ENCODE measurements at regions not wholly inside any gene's neighbourhood (a gene's known extent, or its start where the extent isn't known, plus 50 kb on each side); places are given as distances from the start of the nearest gene placed in this dataset.

- TF ChIP-seq CTCF (IDR thresholded peaks at IDR 0.05; ENCODE audit: borderline replicate concordance, insufficient read depth, low read depth, low read length) = no peak
- H3K4me3 ChIP-seq (ENCODE audit: low read depth, low read length) = no peak overlapping the region
Observed at GRCh38 chr14:104298458-104298857, 160.1 kb downstream of the KIF26A start.

- no peak overlapping the region for H3K4me3 ChIP-seq (ENCODE audit: low read depth, low read length)
- no peak for TF ChIP-seq CTCF (IDR thresholded peaks at IDR 0.05; ENCODE audit: borderline replicate concordance, insufficient read depth, low read depth, low read length)
Observed at GRCh38 chr14:104299993-104300761, 161.8 kb downstream of the KIF26A start.

DNA sequence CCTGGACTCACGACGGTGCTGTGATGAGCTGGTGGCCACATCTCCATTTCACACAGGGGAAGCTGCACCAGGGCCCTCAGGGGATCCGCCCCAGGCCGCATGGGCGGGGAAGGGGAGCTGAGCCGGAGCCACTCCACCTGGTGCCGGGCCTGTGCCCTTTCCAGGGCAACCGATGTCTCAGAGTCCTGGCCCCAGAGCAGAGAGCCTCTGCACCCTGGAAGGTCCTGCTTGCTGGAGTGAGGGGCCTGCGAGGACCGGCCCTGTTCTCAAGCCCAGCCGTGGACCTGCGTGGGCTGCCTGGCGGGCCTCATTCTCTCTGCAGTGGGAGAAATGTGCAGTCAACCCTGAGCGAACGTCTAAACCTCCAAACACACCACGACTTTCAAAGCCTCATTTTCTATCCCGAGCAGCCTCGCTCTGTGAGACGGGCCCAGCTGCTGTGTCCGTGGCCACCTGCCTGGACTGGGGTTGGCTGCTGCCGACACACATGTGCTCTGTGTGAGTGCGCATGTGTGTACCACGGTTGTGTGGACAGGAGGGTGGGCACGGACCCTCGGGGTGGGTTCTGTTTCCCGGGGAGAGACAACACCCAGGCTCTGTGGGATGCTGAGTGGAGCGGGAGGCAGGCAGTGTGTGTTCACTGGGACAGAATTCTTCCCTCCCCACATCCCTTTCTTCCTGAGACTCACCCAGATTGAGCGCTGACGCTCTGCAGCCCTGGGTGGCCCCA lies 163.5 kb downstream of the KIF26A start:
- TF ChIP-seq CTCF (IDR thresholded peaks at IDR 0.05; ENCODE audit: borderline replicate concordance, insufficient read depth, low read depth, low read length) = no peak
- H3K4me3 ChIP-seq (ENCODE audit: low read depth, low read length) = no peak overlapping the region

DNA sequence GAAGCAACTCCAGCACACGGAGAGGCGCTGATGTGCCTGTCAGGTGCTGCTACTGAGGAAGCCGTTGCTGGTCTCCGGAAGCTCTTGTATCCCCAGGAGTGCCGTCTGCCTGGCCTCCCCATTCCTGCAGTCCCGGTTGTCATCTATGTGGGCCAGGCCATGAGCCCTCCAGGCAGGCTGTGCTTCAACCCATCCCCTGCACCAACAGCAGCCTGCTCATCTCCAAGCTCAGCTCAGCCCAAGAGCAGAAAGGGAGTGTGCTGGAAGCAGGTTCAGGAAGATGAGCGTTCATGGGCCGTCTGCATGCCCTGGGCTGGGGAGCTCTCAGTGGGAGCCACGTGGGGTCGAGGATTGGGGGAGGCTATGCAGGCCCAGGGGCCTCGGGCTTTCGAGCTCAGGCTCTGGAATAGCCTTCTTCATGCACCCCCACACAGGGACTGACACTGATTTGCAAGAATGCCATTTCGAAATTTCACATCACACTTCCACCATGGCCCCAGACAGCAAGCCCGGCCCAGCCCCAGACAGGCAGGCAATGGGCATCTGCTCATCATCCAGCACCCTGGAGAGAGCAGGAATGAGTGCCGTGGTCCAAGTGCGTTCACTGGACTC lies 164.5 kb downstream of the KIF26A start:
- no peak overlapping the region for H3K4me3 ChIP-seq (ENCODE audit: low read depth, low read length)
- TF ChIP-seq CTCF (IDR thresholded peaks at IDR 0.05; ENCODE audit: borderline replicate concordance, insufficient read depth, low read depth, low read length) = no peak

GRCh38 chr14:104303705-104304425 lies 165.5 kb downstream of the KIF26A start:
- H3K4me3 ChIP-seq (ENCODE audit: low read depth, low read length) = no peak overlapping the region
- TF ChIP-seq CTCF (IDR thresholded peaks at IDR 0.05; ENCODE audit: borderline replicate concordance, insufficient read depth, low read depth, low read length) = no peak

- H3K4me3 ChIP-seq (ENCODE audit: low read depth, low read length) = no peak overlapping the region
- no peak for TF ChIP-seq CTCF (IDR thresholded peaks at IDR 0.05; ENCODE audit: borderline replicate concordance, insufficient read depth, low read depth, low read length)
Observed at GRCh38 chr14:104304451-104305351, 166.3 kb downstream of the KIF26A start.

Measured in GM12875 (cell line).